Endothelial cell of hepatic sinusoid (primary cell): ENCODE measurements at regions not wholly inside any gene's neighbourhood (a gene's known extent, or its start where the extent isn't known, plus 50 kb on each side); places are given as distances from the start of the nearest gene placed in this dataset.
"Not testable (repeated sequence)": the region's sequence is repeated elsewhere in the genome, so short reads cannot be mapped to it uniquely, and the experiment has no call there.

Source experiments
- in situ Hi-C: cut with HindIII; loops from 2 replicates; pipeline ENCODE4 v1.10.0; 2017; ENCODE audit warnings: low sequenced_read_pairs

DNA sequence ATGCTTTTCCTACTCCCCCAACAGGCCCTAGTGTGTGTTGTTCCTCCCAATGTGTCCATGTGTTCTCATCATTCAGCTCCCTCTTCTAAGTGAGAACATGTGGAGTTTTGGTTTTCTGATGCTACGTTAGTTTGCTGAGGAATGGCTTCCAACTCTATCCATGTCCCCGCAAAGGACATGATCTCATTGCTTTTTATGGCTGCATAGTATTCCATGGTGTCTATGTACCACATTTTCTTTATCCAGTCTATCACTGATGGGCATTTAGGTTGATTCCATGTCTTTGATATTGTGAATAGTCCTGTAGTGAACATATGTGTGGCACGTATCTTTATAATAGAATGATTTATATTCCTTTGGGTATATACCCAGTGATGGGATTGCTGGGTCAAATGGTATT is 72.5 kb upstream of the CCNY start:
- in situ Hi-C loops: not testable (repeated sequence)

DNA sequence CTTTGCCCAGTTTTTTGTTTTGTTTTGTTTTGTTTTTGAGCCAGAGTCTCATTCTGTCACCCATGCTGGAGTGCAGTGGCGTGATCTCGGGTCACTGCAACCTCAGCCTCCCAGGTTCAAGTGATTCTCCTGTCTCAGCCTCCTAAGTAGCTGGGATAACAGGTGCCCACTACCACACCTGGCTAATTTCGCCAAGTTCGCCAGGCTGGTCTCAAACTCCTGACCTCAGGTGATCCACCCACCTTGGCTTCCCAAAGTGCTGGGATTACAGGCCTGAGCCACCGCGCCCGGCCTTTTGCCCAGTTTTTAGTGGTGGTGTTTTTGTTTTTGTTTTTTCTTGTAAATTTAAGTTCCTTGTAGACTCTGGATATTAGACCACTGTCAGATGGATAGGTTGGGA is 71.7 kb upstream of the CCNY start:
- in situ Hi-C loops: not testable (repeated sequence)

DNA sequence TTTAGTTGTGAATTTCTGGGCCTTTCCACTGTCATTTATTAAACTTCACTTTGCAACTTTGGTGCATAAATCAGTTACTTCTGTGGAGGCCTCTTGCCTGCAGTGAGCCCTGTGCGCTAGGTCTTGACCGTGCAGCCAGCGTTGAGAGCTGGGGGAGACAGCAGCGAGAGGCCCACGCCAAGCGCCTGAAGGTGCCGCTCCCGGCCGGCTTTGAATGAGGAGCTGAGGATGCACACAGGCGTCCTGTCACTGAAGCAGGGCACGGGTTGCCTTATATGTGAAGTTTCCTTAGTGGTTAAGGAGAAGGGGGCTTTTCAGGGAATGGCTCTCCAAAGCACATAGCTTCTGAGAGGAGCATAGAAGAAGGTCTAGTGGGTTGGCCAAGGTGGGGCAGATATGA is 70.9 kb upstream of the CCNY start:
- in situ Hi-C loops: no loop called here

DNA sequence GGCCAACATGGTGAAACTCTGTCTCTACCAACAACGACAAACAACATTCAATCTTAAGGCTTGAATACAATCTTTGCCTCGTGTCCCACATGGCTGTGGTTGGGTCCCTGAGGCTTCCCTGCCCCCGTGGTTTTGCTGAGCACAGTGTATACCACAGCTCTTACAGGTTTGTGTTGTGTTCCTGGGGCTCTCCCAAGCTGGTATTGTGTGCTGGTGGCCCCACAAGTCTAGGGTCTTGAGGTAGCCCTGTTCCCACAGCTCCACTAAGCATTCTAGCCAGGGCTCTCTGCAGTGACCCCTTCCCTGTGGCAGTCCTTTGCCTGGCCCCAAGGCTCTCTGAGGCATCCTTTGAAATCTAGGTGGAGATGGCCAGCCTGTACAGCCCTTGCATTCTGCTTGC is 68.0 kb upstream of the CCNY start:
- in situ Hi-C loops: no loop called here

DNA sequence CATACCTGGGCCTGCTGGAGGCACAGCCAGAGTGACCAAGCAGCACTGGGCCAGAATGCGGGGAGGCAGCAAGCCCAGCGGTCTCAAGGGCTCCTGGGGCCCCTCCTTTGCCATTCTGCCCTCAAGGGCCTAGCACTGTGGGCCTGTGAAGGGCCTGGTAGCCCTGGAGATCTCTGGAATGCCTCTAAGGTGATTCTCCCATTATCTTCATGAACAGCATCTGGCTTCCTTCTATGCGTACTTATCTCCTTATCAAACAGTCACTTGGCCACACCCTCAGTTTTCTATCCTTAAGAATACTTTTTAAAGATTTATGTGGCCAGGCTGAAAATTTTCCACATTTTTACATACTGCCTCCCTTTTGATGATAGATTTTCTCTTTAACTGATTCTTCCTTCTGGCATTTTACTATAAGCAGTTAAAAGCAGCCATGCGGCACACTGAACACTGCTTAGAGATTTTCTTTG is 67.5 kb upstream of the CCNY start:
- in situ Hi-C loops: no loop called here

DNA sequence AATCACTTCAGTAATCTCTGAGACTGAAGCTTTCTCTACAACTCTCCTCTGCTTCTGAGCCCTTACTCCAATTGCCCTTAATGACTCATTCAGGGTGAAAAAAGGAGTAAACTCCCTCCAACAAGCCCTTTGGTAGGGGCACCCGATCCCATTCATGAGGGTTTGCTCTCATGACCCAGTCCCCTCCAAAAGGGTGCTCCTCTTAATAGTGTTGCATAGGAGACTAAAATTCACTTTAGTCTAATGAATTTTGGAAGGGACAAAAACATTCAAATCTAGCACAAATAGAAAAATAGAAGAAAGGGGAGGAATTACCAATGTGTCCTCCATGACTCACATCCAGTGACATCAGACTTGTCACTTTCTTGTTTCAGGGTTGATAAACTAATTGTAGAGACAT is 66.2 kb upstream of the CCNY start:
- in situ Hi-C loops: no loop called here

DNA sequence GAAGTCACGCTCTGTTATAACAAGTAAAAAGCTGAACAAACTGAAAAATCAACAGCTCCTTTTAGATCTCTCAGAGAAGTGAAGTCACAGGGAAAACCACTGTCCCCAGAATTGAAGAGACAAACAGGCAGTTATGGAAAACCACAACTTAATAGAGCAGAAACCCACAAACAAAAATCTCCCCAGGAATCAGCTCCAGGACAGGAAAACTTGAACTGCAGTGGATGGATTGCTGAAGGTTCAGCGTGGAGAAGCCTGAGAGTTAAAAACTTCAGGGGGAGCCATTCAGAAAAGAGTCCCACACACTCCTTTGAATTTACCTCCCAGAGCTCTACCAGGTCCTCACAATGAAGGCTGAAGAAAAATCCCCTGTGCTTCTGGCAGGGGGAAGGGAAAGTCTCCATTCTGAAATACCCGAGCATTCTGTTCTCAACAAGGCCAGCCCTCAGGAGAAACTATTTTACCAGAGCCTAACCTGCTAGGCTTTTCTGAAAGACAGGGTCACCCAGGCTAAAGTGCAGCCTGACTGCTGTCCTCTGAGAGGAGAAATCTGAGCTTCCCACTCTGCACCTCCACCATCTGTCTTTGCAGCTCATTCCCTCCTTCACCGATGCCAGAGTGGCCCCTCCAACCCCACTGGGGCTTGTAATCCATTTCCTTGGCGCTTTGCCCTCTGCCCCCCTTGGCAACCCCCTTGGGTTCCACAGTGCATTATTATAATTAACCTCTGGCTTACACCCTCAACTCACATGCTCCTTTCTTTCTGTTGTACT is 65.0 kb upstream of the CCNY start:
- in situ Hi-C loops: no loop called here

DNA sequence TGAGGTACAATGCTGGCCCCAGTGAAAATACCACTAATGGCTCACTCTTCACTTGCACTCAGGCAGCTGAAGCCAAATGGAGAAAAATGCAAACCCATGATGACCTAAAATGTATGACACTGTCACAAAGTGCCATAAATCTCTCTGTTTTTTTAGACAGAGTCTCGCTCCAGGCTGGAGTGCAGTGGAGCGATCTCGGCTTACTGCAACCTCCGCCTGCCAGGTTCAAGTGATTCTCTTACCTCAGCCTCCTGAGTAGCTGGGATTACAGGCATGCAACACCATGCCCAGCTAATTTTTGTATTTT is 64.5 kb upstream of the CCNY start:
- in situ Hi-C loops: not testable (repeated sequence)

DNA sequence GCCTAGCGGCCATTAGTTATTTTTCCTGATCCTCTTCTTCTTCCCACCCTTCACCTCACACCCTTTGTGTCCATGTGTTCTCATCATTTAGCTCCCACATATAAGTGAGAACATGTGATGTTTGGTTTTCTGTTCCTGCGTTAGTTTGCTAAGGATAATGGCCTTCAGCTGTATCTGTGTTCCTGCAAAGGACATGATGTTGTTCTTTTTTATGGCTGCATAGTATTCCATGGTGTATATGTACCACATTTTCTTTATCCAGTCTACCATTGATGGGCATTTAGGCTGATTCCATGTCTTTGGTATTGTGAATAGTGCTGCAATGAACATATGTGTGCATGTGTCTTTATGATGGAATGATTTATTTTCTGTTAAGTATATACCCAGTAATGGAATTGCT is 63.9 kb upstream of the CCNY start:
- in situ Hi-C loops: not testable (repeated sequence)

DNA sequence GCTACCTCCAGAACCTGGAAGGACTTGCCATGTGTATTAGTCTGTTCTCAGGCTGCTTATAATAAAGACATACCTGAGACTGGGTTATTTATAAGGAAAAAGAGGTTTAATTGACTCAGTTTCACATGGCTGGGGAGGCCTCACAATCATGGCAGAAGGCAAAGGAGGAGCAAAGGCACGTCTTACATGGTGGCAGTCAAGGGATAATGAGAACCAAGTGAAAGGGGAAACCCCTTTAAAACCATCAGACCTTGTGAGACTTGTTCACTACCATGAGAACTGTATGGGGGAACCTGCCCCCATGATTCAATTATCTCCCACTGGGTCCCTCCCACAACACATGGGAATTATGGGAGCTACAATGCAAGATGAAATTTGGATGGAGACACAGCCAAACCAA is 62.3 kb upstream of the CCNY start:
- in situ Hi-C loops: not testable (repeated sequence)

DNA sequence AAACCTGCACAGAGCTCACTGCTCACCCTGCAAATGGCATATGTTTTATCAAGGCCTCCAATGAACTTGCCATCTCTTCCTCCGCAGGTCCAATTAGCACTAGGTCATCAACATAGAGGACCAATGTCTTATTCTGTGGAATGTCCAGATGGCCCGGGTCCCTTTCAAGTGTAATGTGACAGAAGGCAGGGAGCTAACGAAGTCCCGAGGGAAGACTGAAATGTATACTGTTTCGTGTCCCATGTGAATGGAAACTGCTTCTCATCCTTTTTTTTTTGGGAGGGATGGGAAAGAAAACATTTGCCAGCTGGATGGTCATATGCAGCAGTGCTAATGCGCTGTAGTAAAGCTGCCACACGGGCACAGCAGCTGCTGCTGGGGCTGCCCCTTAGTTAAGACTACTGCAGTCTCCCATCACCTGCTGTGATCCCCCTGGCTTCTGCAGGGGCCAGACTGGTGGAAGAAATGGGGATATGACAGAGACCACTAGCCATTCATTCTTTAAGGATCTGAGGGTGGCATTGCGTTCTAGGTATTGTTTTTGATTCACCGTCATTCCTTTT is 61.7 kb upstream of the CCNY start:
- in situ Hi-C loops: loop anchor here (5.0 kb wide), 1 partner anchor 38 kb away; no protein-coding TSS in a partner anchor

DNA sequence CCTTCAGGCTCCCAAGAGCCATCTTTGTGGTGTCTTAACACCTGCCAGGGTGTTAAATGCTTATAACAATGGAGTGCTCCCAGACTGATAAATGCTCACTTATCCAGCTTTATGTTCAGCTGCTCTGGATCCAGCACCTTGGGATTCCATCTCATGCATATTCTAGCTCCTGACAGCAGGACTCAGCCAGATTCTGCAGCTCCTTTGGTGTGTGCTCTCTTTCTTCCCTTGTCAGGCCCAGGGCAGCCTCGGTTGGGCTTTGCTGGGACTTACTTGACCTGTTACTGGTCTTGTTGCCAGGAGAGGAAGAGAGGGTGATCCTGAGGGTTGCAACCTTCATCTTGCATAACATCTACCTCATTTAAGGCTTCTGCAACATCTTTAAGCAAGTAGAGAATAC is 59.4 kb upstream of the CCNY start:
- in situ Hi-C loops: loop anchor here (5.0 kb wide), 1 partner anchor 35 kb away; no protein-coding TSS in a partner anchor

DNA sequence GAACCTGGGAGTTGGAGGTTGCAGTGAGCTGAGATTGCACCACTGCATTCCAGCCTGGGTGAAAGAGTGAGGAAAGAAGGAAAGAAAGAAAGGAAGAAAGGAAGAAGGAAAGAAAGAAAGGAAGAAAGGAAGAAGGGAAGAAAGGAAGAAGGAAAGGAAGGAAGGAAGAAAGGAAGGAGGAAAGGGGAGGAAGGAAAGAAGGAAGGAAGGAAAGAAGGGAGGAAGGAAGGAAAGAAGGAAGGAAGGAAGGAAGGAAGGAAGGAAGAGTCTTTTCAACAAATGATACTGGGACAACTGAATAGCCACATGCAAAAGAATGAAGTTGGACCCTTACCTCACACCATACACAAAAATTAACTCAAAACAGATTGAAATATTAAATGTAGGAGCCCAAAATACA is 56.1 kb upstream of the CCNY start:
- in situ Hi-C loops: not testable (repeated sequence)
